HCT116 (cell line): ENCODE measurements at regions not wholly inside any gene's neighbourhood (a gene's known extent, or its start where the extent isn't known, plus 50 kb on each side); places are given as distances from the start of the nearest gene placed in this dataset.

ENCODE experiments used
- ATAC-seq: fragments of 200-7000 bp; cut with Tn5 transposase; 2 replicates; pipeline ENCODE4 v1.9.1; 2020; ENCODE audit warnings: mild to moderate bottlenecking, moderate library complexity
- BruUV-seq: library from RNA; stranded (reverse); fragments of 400-500 nt; replicated peaks from 2 replicates; lab custom pipeline; 2021; lab: Mats Ljungman, UMichigan
- CTCF ChIA-PET: fragments of 300-600 bp; sonication (Branson Sonifier 250); formaldehyde crosslinking; loops from one replicate; lab custom pipeline; 2021; ENCODE audit warnings: antibody characterized with exemption; lab: Charles Lee
- POLR2A ChIA-PET: fragments of 300-600, 350-600 bp; sonication (Branson Sonifier 250); formaldehyde crosslinking; loops from one replicate; lab custom pipeline; 2021; ENCODE audit warnings: antibody characterized with exemption; lab: Charles Lee
- RAD21 ChIA-PET, 2 experiments: fragments of 300-600 bp; sonication (Branson Sonifier 250); formaldehyde crosslinking; loops; one replicate each; lab custom pipeline; 2023; ENCODE audit warnings: low total read pairs in 2 of 2; ENCODE audit not compliant: uncharacterized antibody in 2 of 2, unreplicated experiment in 2 of 2, low non-redundant PET in 1 of 2; lab: Charles Lee
- DNase-seq: peaks from one replicate; pipeline ENCODE4 v3.0.0-alpha.2; 2010; ENCODE audit warnings: low read depth, low spot score
- H2AFZ ChIP-seq: fragments of 200-600 bp; shearing (Covaris generic), sonication (generic); 2 replicates; pipeline ENCODE4 v1.6.1; 2017; ENCODE audit warnings: low read depth, mixed run types, mixed read lengths, antibody characterized with exemption, low read length; ENCODE audit not compliant: poor library complexity, severe bottlenecking
- H3K27ac ChIP-seq: 2 replicates; pipeline ENCODE4 v1.5.1; 2012; ENCODE audit warnings: low read depth, low read length
- H3K27me3 ChIP-seq: fragments of 200-600 bp; sonication (generic); 2 replicates; pipeline ENCODE4 v1.6.1; 2016; ENCODE audit warnings: mixed run types, low read length, mixed read lengths; ENCODE audit not compliant: insufficient read depth
- H3K36me3 ChIP-seq, 2 experiments: fragments of 200-500 bp in 1 of 2; fragments of 200-600 bp in 1 of 2; sonication (Bioruptor generic) in 1 of 2; sonication (generic) in 1 of 2; 2 replicates each; pipeline versions ENCODE4 v1.5.1 to v1.6.1; 2014 to 2016; ENCODE audit warnings: low read length in 2 of 2, inconsistent platforms in 1 of 2, mixed read lengths in 1 of 2, mixed run types in 1 of 2; ENCODE audit not compliant: insufficient read depth in 2 of 2, control insufficient read depth in 1 of 2
- H3K4me1 ChIP-seq, 2 experiments: fragments of 200-600 bp in 1 of 2; sonication (generic) in 1 of 2; 2 replicates each; pipeline versions ENCODE4 v1.5.1 to v1.6.1; 2012 to 2017; ENCODE audit warnings: low read length in 2 of 2, inconsistent platforms in 1 of 2, mild to moderate bottlenecking in 1 of 2, mixed read lengths in 1 of 2, mixed run types in 1 of 2, moderate library complexity in 1 of 2; ENCODE audit not compliant: insufficient read depth in 2 of 2, control insufficient read depth in 1 of 2
- H3K4me2 ChIP-seq: fragments of 200-600 bp; sonication (generic); 2 replicates; pipeline ENCODE4 v1.6.1; 2017; ENCODE audit warnings: mixed run types, low read length, mixed read lengths
- H3K4me3 ChIP-seq, 2 experiments: fragments of 200-600 bp in 1 of 2; sonication (generic) in 1 of 2; replicated peaks in 1 of 2; 2 replicates each; pipeline ENCODE4 v1.5.1; 2011 to 2016; ENCODE audit warnings: low read length in 2 of 2, control low read depth in 1 of 2, low read depth in 1 of 2, mild to moderate bottlenecking in 1 of 2, mixed read lengths in 1 of 2, mixed run types in 1 of 2
- H3K79me2 ChIP-seq: fragments of 200-600 bp; sonication (generic); 2 replicates; pipeline ENCODE4 v1.6.1; 2017; ENCODE audit warnings: mild to moderate bottlenecking, mixed run types, low read length, moderate library complexity, mixed read lengths; ENCODE audit not compliant: insufficient read depth
- H3K9ac ChIP-seq: fragments of 200-600 bp; sonication (generic); 2 replicates; pipeline ENCODE4 v1.6.1; 2016; ENCODE audit warnings: low read length, mixed read lengths
- H3K9me2 ChIP-seq: fragments of 200-600 bp; sonication (generic), shearing (Covaris generic); 2 replicates; pipeline ENCODE4 v1.6.1; 2017; ENCODE audit warnings: mixed run types, mild to moderate bottlenecking, moderate library complexity; ENCODE audit not compliant: insufficient read depth
- H3K9me3 ChIP-seq, 2 experiments: fragments of 200-500 bp in 1 of 2; fragments of 200-600 bp in 1 of 2; sonication (Bioruptor generic) in 1 of 2; sonication (generic) in 1 of 2; 2 replicates each; pipeline ENCODE4 v1.6.1; 2014 to 2017; ENCODE audit warnings: low read length in 2 of 2, mixed read lengths in 2 of 2, inconsistent platforms in 1 of 2, low read depth in 1 of 2, mild to moderate bottlenecking in 1 of 2, mixed run types in 1 of 2, moderate library complexity in 1 of 2; ENCODE audit not compliant: control insufficient read depth in 1 of 2, insufficient read depth in 1 of 2
- H4K20me1 ChIP-seq: fragments of 200-600 bp; sonication (generic), shearing (Covaris generic); 2 replicates; pipeline ENCODE4 v1.6.1; 2017; ENCODE audit warnings: mixed run types, mild to moderate bottlenecking, moderate library complexity; ENCODE audit not compliant: insufficient read depth
- CBX3 ChIP-seq: IDR thresholded peaks from 2 replicates; pipeline ENCODE4 v1.6.1; 2012; ENCODE audit warnings: low read depth
- CEBPB ChIP-seq: IDR thresholded peaks from 2 replicates; pipeline ENCODE4 v1.6.1; 2012; ENCODE audit warnings: low read depth
- MAX ChIP-seq: IDR thresholded peaks from 2 replicates; pipeline ENCODE4 v1.6.1; 2012
- POLR2AphosphoS5 ChIP-seq: IDR thresholded peaks from 2 replicates; pipeline ENCODE4 v1.6.1; 2011; ENCODE audit warnings: mild to moderate bottlenecking, low read depth, low read length, moderate library complexity
- REST ChIP-seq: IDR thresholded peaks from 2 replicates; pipeline ENCODE4 v1.6.1; 2012; ENCODE audit warnings: low read depth
- SIN3A ChIP-seq: IDR thresholded peaks from 2 replicates; pipeline ENCODE4 v1.6.1; 2012; ENCODE audit warnings: low read depth
- SP1 ChIP-seq: IDR thresholded peaks from 2 replicates; pipeline ENCODE4 v1.6.1; 2012; ENCODE audit warnings: low read depth
- TCF7L2 ChIP-seq: IDR thresholded peaks from 2 replicates; pipeline ENCODE4 v1.7.0; 2011; ENCODE audit warnings: borderline replicate concordance, inconsistent platforms; ENCODE audit not compliant: insufficient read depth, insufficient read length; ENCODE audit errors: extremely low read depth
- YY1 ChIP-seq: IDR thresholded peaks from 2 replicates; pipeline ENCODE4 v1.6.1; 2011; ENCODE audit warnings: low read length, low read depth, moderate library complexity, mild to moderate bottlenecking; ENCODE audit not compliant: insufficient replicate concordance; ENCODE audit errors: extremely low read depth
- intact Hi-C: fragments of 100-400 bp; cut with micrococcal nuclease; formaldehyde crosslinking; loops from 2 replicates; pipeline ENCODE4 v1.10.0; 2022

GRCh38 chr2:176645494-176645893 lies 376.3 kb downstream of the MTX2 start:
- Histone ChIP-seq H3K4me1 (no peaks in the 10 kb centered on the region), H4K20me1 (no peaks in the 10 kb centered on the region), H2AFZ (no peak overlapping the region), H3K27me3 (no peaks in the 10 kb centered on the region), H3K4me2 (no peak overlapping the region), H3K9me3 (no peaks in the 10 kb centered on the region), H3K27ac (no peak overlapping the region), H3K9ac (no peak overlapping the region), H3K4me3 (no peak overlapping the region), H3K36me3 (no peaks in the 10 kb centered on the region), H3K79me2 (no peaks in the 10 kb centered on the region), H3K9me2 (no peaks in the 10 kb centered on the region)
- no peak for TF ChIP-seq TCF7L2
- TF ChIP-seq REST: no peak
- TF ChIP-seq MAX: no peak
- no peak for TF ChIP-seq CEBPB
- RAD21 ChIA-PET: no interaction called here
- POLR2A ChIA-PET: no interaction called here
- no peak for DNase-seq
- no peak for ATAC-seq
- intact Hi-C loops: no loop called here
- CTCF ChIA-PET: no interaction called here
- no TSS peak for BruUV-seq

GRCh38 chr2:176646033-176646615 lies 376.9 kb downstream of the MTX2 start:
- Histone ChIP-seq H3K9me3 (no peaks in the 10 kb centered on the region), H2AFZ (no peak overlapping the region), H3K4me3 (no peak overlapping the region), H3K79me2 (no peaks in the 10 kb centered on the region), H3K9me2 (no peaks in the 10 kb centered on the region), H3K27me3 (no peaks in the 10 kb centered on the region), H3K9ac (no peak overlapping the region), H3K4me1 (no peaks in the 10 kb centered on the region), H3K36me3 (no peaks in the 10 kb centered on the region), H4K20me1 (no peaks in the 10 kb centered on the region), H3K27ac (no peak overlapping the region), H3K4me2 (no peak overlapping the region)
- RAD21 ChIA-PET: no interaction called here
- no peak for ATAC-seq
- no peak for DNase-seq
- intact Hi-C loops: no loop called here
- BruUV-seq: no TSS peak
- CTCF ChIA-PET: no interaction called here
- POLR2A ChIA-PET: no interaction called here
- no peak for TF ChIP-seq SP1
- no peak for TF ChIP-seq SIN3A
- TF ChIP-seq MAX: no peak
- TF ChIP-seq POLR2AphosphoS5: no peak
- TF ChIP-seq REST: no peak
- no peak for TF ChIP-seq YY1
- no peak for TF ChIP-seq CBX3
